GM13976 (cell line): ENCODE measurements at regions not wholly inside any gene's neighbourhood (a gene's known extent, or its start where the extent isn't known, plus 50 kb on each side); places are given as distances from the start of the nearest gene placed in this dataset.

ENCODE experiments used
- DNase-seq: peaks from one replicate; pipeline ENCODE4 v3.0.0; 2012; ENCODE audit warnings: low spot score
- CTCF ChIP-seq: IDR thresholded peaks from 2 replicates; pipeline ENCODE4 v1.5.1; 2012; ENCODE audit warnings: borderline replicate concordance, mild to moderate bottlenecking; ENCODE audit not compliant: insufficient read depth; ENCODE audit errors: extremely low read depth, missing control alignments, control extremely low read depth
- in situ Hi-C: fragments of 300-500 bp; cut with MboI; formaldehyde crosslinking; loops from one replicate; pipeline ENCODE4 v1.12.0; 2022; ENCODE audit warnings: low sequenced_read_pairs, mixed read lengths, inconsistent platforms; ENCODE audit not compliant: unreplicated experiment

GRCh38 chr2:65820454-65820853 lies 388.1 kb upstream of the SPRED2 start:
- in situ Hi-C loops, result no loop called here
- DNase-seq, result no peak
- TF ChIP-seq CTCF, result no peak

- DNase-seq, result no peak
- in situ Hi-C loops, result no loop called here
- TF ChIP-seq CTCF, result no peak
These were observed 387.6 kb upstream of the SPRED2 start for GRCh38 chr2:65819963-65820362.

- in situ Hi-C loops, result no loop called here
- DNase-seq, result no peak
- no peak for TF ChIP-seq CTCF
These were observed 386.6 kb upstream of the SPRED2 start for GRCh38 chr2:65818873-65819451.

GRCh38 chr2:65813631-65814173 lies 381.3 kb upstream of the SPRED2 start:
- no peak for TF ChIP-seq CTCF
- in situ Hi-C loops, result no loop called here
- DNase-seq, result no peak

- no peak for DNase-seq
- in situ Hi-C loops, result no loop called here
- no peak for TF ChIP-seq CTCF
These were observed 380.5 kb upstream of the SPRED2 start for GRCh38 chr2:65812887-65813286.

GRCh38 chr2:65807942-65808341 lies 375.5 kb upstream of the SPRED2 start:
- DNase-seq, result no peak
- in situ Hi-C loops, result no loop called here
- no peak for TF ChIP-seq CTCF
